ENCODE measurements at regions not wholly inside any gene's neighbourhood (a gene's known extent, or its start where the extent isn't known, plus 50 kb on each side); places are given as distances from the start of the nearest gene placed in this dataset.
A peak's percentile ranks its signal among the peaks of the same experiment; 100 is the strongest.
"Not testable (repeated sequence)": the region's sequence is repeated elsewhere in the genome, so short reads cannot be mapped to it uniquely, and the experiment has no call there.

- intact Hi-C loops (cut with DNase I): no loop called here
- TF ChIP-seq EP300 (IDR thresholded peaks at IDR 0.05) (no peak), CTCF (IDR thresholded peaks at IDR 0.05) (no peak), POLR2A (IDR thresholded peaks at IDR 0.05) (no peak)
Measured at GRCh38 chr4:1547856-1548826, 136.0 kb downstream of the FAM53A start.

GRCh38 chr4:1547131-1547855 lies 136.8 kb downstream of the FAM53A start:
- peak overlapping the region in 1 of 4 donors; percentile 49 for H3K27ac ChIP-seq

More at GRCh38 chr4:1547856-1548826, 136.0 kb downstream of the FAM53A start:
- Histone ChIP-seq H3K27me3 (peaks cover 2 to 25% (median 5%) of the 10 kb centered on the region in 3 donors), H3K36me3 (no peaks in the 10 kb centered on the region), H3K9me3 (no peaks in the 10 kb centered on the region), H3K4me1 (peaks cover 0 to 16% (median 13%) of the 10 kb centered on the region in 4 donors), H3K27ac (peak overlapping the region; percentile 6 to 49 (median 18)), H3K4me3 (peak overlapping the region; percentile 16 to 38 (median 33))
- DNase-seq: no peak
- WGBS, 2 donors: 45 to 63% methylated on average over 42 of the region's 42 CpGs

GRCh38 chr4:1544861-1545281 lies 138.6 kb upstream of the NKX1-1 start:
- H3K27ac ChIP-seq: peak overlapping the region in 1 of 4 donors; percentile 58
- H3K9me3 ChIP-seq: no peaks in the 10 kb centered on the region
- H3K27me3 ChIP-seq: peaks cover 0 to 13% (median 0%) of the 10 kb centered on the region in 3 donors
- no peak for TF ChIP-seq POLR2A (IDR thresholded peaks at IDR 0.05)
- no peak for TF ChIP-seq CTCF (IDR thresholded peaks at IDR 0.05)
- no peak for TF ChIP-seq EP300 (IDR thresholded peaks at IDR 0.05)
- no peak for TF ChIP-seq POLR2AphosphoS5 (IDR thresholded peaks at IDR 0.05)
- DNase-seq: no peak
- no peak overlapping the region for H3K4me3 ChIP-seq
- intact Hi-C loops (cut with DNase I): no loop called here
- no peaks in the 10 kb centered on the region for H3K36me3 ChIP-seq
- 12 to 62% methylated on average over 18 of the region's 18 CpGs for WGBS, 2 donors
- peaks cover 0 to 16% (median 13%) of the 10 kb centered on the region in 4 donors for H3K4me1 ChIP-seq

More at GRCh38 chr4:1547131-1547855, 136.8 kb downstream of the FAM53A start:
- intact Hi-C loops (cut with DNase I): no loop called here
- no peaks in the 10 kb centered on the region for H3K36me3 ChIP-seq
- TF ChIP-seq CTCF (IDR thresholded peaks at IDR 0.05) (no peak), POLR2AphosphoS5 (IDR thresholded peaks at IDR 0.05) (no peak)
- peaks cover 0 to 16% (median 13%) of the 10 kb centered on the region in 4 donors for H3K4me1 ChIP-seq
- 62 to 70% methylated on average over 19 of the region's 19 CpGs for WGBS, 2 donors
- no peak overlapping the region for H3K4me3 ChIP-seq
- no peak for DNase-seq
- no peaks in the 10 kb centered on the region for H3K9me3 ChIP-seq
- H3K27me3 ChIP-seq: peaks cover 2 to 22% (median 5%) of the 10 kb centered on the region in 3 donors

GRCh38 chr4:1544435-1544834 lies 138.2 kb upstream of the NKX1-1 start:
- H3K9me3 ChIP-seq; H3K36me3 ChIP-seq; H3K4me3 ChIP-seq; DNase-seq; intact Hi-C loops (cut with DNase I): not testable (repeated sequence)
- WGBS, 2 donors: 26 to 70% methylated on average over 21 of the region's 21 CpGs
- H3K4me1 ChIP-seq: peaks cover 0 to 14% (median 13%) of the 10 kb centered on the region in 4 donors
- peaks cover 0 to 13% (median 0%) of the 10 kb centered on the region in 3 donors for H3K27me3 ChIP-seq
- peak overlapping the region in 1 of 4 donors; percentile 58 for H3K27ac ChIP-seq

- Histone ChIP-seq H3K4me1 (peaks cover 0 to 10% (median 9%) of the 10 kb centered on the region in 4 donors), H3K36me3 (no peaks in the 10 kb centered on the region), H3K4me3 (no peak overlapping the region), H3K9me3 (no peaks in the 10 kb centered on the region), H3K27me3 (peaks cover 0 to 13% (median 0%) of the 10 kb centered on the region in 3 donors), H3K27ac (no peak overlapping the region)
- intact Hi-C loops (cut with DNase I): no loop called here
- no peak for DNase-seq
- TF ChIP-seq EP300 (IDR thresholded peaks at IDR 0.05) (no peak), POLR2A (IDR thresholded peaks at IDR 0.05) (no peak), POLR2AphosphoS5 (IDR thresholded peaks at IDR 0.05) (no peak), CTCF (IDR thresholded peaks at IDR 0.05) (no peak)
- 89 to 91% methylated on average over 11 of the region's 11 CpGs for WGBS, 2 donors
Measured at GRCh38 chr4:1543976-1544375, 137.7 kb upstream of the NKX1-1 start.
